Endothelial cell of umbilical vein (primary cell): ENCODE measurements at regions not wholly inside any gene's neighbourhood (a gene's known extent, or its start where the extent isn't known, plus 50 kb on each side); places are given as distances from the start of the nearest gene placed in this dataset.
"Not testable (repeated sequence)": the region's sequence is repeated elsewhere in the genome, so short reads cannot be mapped to it uniquely, and the experiment has no call there.

Source experiments
- CTCF ChIP-seq, 2 donors: IDR thresholded peaks; 1 replicate in 1 of 2; 2 replicates in 1 of 2; pipeline ENCODE4 v1.5.1; 2011; ENCODE audit warnings: low read length in 2 of 2, mild to moderate bottlenecking in 2 of 2, moderate library complexity in 2 of 2, control low read depth in 1 of 2, inconsistent platforms in 1 of 2, low read depth in 1 of 2; ENCODE audit not compliant: insufficient read depth in 1 of 2; ENCODE audit errors: extremely low read depth in 1 of 2
- EZH2 ChIP-seq: IDR thresholded peaks from 2 replicates; pipeline ENCODE4 v1.6.1; 2012; ENCODE audit warnings: borderline replicate concordance, low read depth, mild to moderate bottlenecking, moderate library complexity, low read length, inconsistent platforms; ENCODE audit not compliant: severe bottlenecking
- MYC ChIP-seq: IDR thresholded peaks from one replicate; pipeline ENCODE4 v1.6.1; 2011; ENCODE audit warnings: mild to moderate bottlenecking, low read depth, low read length
- POLR2AphosphoS5 ChIP-seq: IDR thresholded peaks from 2 replicates; pipeline ENCODE4 v1.6.1; 2012; ENCODE audit warnings: low read depth, mild to moderate bottlenecking, control low read depth, low read length, moderate library complexity; ENCODE audit not compliant: insufficient read depth

GRCh38 chr2:34750742-34751141 lies 1151.6 kb upstream of the FAM98A start:
- TF ChIP-seq EZH2; CTCF (IDR thresholded peaks at IDR 0.05; ENCODE audit: extremely low read depth in 1 of 2, insufficient read depth in 1 of 2, low read depth in 1 of 2, low read length in 2 of 2); POLR2AphosphoS5; MYC: not testable (repeated sequence)
